Endothelial cell of umbilical vein (primary cell): ENCODE measurements at regions not wholly inside any gene's neighbourhood (a gene's known extent, or its start where the extent isn't known, plus 50 kb on each side); places are given as distances from the start of the nearest gene placed in this dataset.

Experiments used
- BruUV-seq: library from RNA; stranded (reverse); fragments of 400-500 nt; replicated peaks from 2 replicates; lab custom pipeline; 2021; lab: Mats Ljungman, UMichigan
- CTCF ChIA-PET: fragments of 300-600, 350-600 bp; sonication (Branson Sonifier 250); formaldehyde crosslinking; loops from one replicate; lab custom pipeline; 2021; ENCODE audit warnings: antibody characterized with exemption, inconsistent platforms; lab: Charles Lee
- POLR2A ChIA-PET: fragments of 300-600, 350-600 bp; sonication (Branson Sonifier 250); formaldehyde crosslinking; loops from one replicate; lab custom pipeline; 2021; ENCODE audit warnings: antibody characterized with exemption, inconsistent platforms; lab: Charles Lee
- DNase-seq: peaks from one replicate; pipeline ENCODE4 v3.0.0-alpha.2; 2011; ENCODE audit warnings: low read depth, low spot score
- FAIRE-seq: peaks from 2 replicates; lab custom pipeline; 2011; peaks lifted over from hg19 to GRCh38; lab: Jason Lieb, UNC
- H2AFZ ChIP-seq: 2 replicates; pipeline ENCODE4 v1.6.0; 2012; ENCODE audit warnings: low read depth, low read length, control low read depth, inconsistent platforms
- H3K27ac ChIP-seq: 2 replicates; pipeline ENCODE4 v1.5.1; 2011; ENCODE audit warnings: low read depth, mild to moderate bottlenecking, control low read depth, low read length, moderate library complexity; ENCODE audit not compliant: insufficient read depth
- H3K27me3 ChIP-seq, 2 experiments: 2 replicates each; pipeline versions ENCODE4 v1.6.0 to v1.6.1; 2011; ENCODE audit warnings: low read length in 2 of 2, mixed read lengths in 1 of 2; ENCODE audit not compliant: control insufficient read depth in 2 of 2, insufficient read depth in 2 of 2
- H3K36me3 ChIP-seq, 2 experiments: 2 replicates in 1 of 2; 3 replicates in 1 of 2; pipeline ENCODE4 v1.5.1; 2011; ENCODE audit warnings: low read length in 2 of 2, mild to moderate bottlenecking in 1 of 2, moderate library complexity in 1 of 2; ENCODE audit not compliant: control insufficient read depth in 2 of 2, insufficient read depth in 2 of 2; ENCODE audit errors: extremely low read depth in 1 of 2
- H3K4me1 ChIP-seq: 3 replicates; pipeline ENCODE4 v1.5.1; 2011; ENCODE audit warnings: mild to moderate bottlenecking, low read length; ENCODE audit not compliant: control insufficient read depth, insufficient read depth; ENCODE audit errors: extremely low read depth
- H3K4me2 ChIP-seq: 2 replicates; pipeline ENCODE4 v1.6.1; 2011; ENCODE audit warnings: low read length, control low read depth, mixed read lengths; ENCODE audit not compliant: insufficient read depth
- H3K4me3 ChIP-seq, 3 experiments: fragments of 200-600 bp in 1 of 3; sonication (generic), shearing (Covaris generic) in 1 of 3; replicated peaks in 1 of 3; 2 replicates each; pipeline ENCODE4 v1.5.1; 2011 to 2016; ENCODE audit warnings: control low read depth in 3 of 3, low read length in 3 of 3, mild to moderate bottlenecking in 2 of 3, inconsistent platforms in 1 of 3, low read depth in 1 of 3, moderate library complexity in 1 of 3; ENCODE audit not compliant: insufficient read depth in 1 of 3
- H3K79me2 ChIP-seq: 2 replicates; pipeline ENCODE4 v1.6.0; 2012; ENCODE audit warnings: low read length, inconsistent platforms; ENCODE audit not compliant: control insufficient read depth, insufficient read depth
- H3K9ac ChIP-seq: replicated peaks from 2 replicates; pipeline ENCODE3; 2011; ENCODE audit warnings: low read length, control low read depth; ENCODE audit not compliant: insufficient read depth; ENCODE audit errors: extremely low read depth
- H3K9me1 ChIP-seq: replicated peaks from 3 replicates; pipeline ENCODE4 v1.6.0; 2011; ENCODE audit warnings: mild to moderate bottlenecking, low read length; ENCODE audit not compliant: control insufficient read depth, insufficient read depth; ENCODE audit errors: extremely low read depth
- H3K9me3 ChIP-seq: replicated peaks from 2 replicates; pipeline ENCODE4 v1.5.1; 2012; ENCODE audit warnings: low read length, inconsistent platforms; ENCODE audit not compliant: control insufficient read depth, insufficient read depth
- H4K20me1 ChIP-seq: replicated peaks from 2 replicates; pipeline ENCODE3; 2011; ENCODE audit warnings: mild to moderate bottlenecking, low read length; ENCODE audit not compliant: control insufficient read depth, insufficient read depth; ENCODE audit errors: extremely low read depth
- CTCF ChIP-seq, 2 donors: IDR thresholded peaks; 1 replicate in 1 of 2; 2 replicates in 1 of 2; pipeline ENCODE4 v1.5.1; 2011; ENCODE audit warnings: low read length in 2 of 2, mild to moderate bottlenecking in 2 of 2, moderate library complexity in 2 of 2, control low read depth in 1 of 2, inconsistent platforms in 1 of 2, low read depth in 1 of 2; ENCODE audit not compliant: insufficient read depth in 1 of 2; ENCODE audit errors: extremely low read depth in 1 of 2
- EZH2 ChIP-seq: IDR thresholded peaks from 2 replicates; pipeline ENCODE4 v1.6.1; 2012; ENCODE audit warnings: borderline replicate concordance, low read depth, mild to moderate bottlenecking, moderate library complexity, low read length, inconsistent platforms; ENCODE audit not compliant: severe bottlenecking
- FOS ChIP-seq: IDR thresholded peaks from 2 replicates; pipeline ENCODE4 v1.6.1; 2011; ENCODE audit warnings: mild to moderate bottlenecking, low read length, moderate library complexity, borderline replicate concordance; ENCODE audit not compliant: insufficient read depth
- GATA2 ChIP-seq: IDR thresholded peaks from 2 replicates; pipeline ENCODE4 v1.7.0; 2011; ENCODE audit warnings: low read depth, mild to moderate bottlenecking, moderate library complexity, mixed read lengths, low read length; ENCODE audit not compliant: insufficient read length, insufficient read depth
- JUN ChIP-seq: IDR thresholded peaks from 2 replicates; pipeline ENCODE4 v1.6.1; 2011; ENCODE audit warnings: borderline replicate concordance, low read depth; ENCODE audit not compliant: insufficient read length, insufficient read depth
- MYC ChIP-seq: IDR thresholded peaks from one replicate; pipeline ENCODE4 v1.6.1; 2011; ENCODE audit warnings: mild to moderate bottlenecking, low read depth, low read length
- POLR2A ChIP-seq: IDR thresholded peaks from 2 replicates; pipeline ENCODE4 v1.6.1; 2012; ENCODE audit warnings: low read depth, mild to moderate bottlenecking, control low read depth, low read length
- POLR2AphosphoS5 ChIP-seq: IDR thresholded peaks from 2 replicates; pipeline ENCODE4 v1.6.1; 2012; ENCODE audit warnings: low read depth, mild to moderate bottlenecking, control low read depth, low read length, moderate library complexity; ENCODE audit not compliant: insufficient read depth
- dilution Hi-C: fragments of 300-500 bp; cut with MboI; formaldehyde crosslinking; loops from one replicate; pipeline ENCODE4 v1.15.0; 2019; ENCODE audit warnings: low sequenced_read_pairs; ENCODE audit not compliant: extremely low pct_ligation_motif_present
- intact Hi-C: fragments of 100-400 bp; cut with micrococcal nuclease; formaldehyde crosslinking; loops from one replicate; pipeline ENCODE4 v1.10.0; 2022
- TF ChIP-seq, protein P1 (sequence below): IDR thresholded peaks from 2 replicates; pipeline ENCODE4 v1.6.1; 2011; ENCODE audit not compliant: insufficient read depth, insufficient read length

DNA sequence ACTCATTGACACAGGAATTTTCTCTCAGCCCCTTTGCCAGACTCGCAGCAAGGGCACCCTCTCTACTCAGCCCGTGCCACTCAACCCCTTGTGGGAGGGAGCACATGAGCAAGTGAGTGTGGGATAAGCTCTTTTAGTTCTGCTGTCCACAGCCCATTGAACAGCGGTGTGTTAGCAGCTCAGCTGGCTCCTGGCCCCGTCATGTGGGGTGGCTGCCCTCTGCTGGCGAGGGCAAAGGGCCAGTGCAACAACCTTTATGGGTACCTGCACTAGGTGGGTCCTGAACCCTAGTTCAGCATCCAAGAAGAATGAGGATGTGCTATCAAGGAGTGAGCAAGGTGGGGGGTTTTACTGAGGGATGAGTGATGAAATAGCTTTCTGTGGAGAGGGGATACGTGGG is 85.0 kb upstream of the ZNF81 start:
- Histone ChIP-seq H3K4me1 (no peaks in the 10 kb centered on the region), H3K79me2 (no peaks in the 10 kb centered on the region), H3K27ac (no peak overlapping the region), H3K4me2 (no peak overlapping the region), H3K4me3 (no peak overlapping the region), H3K27me3 (no peaks in the 10 kb centered on the region), H3K9ac (no peak overlapping the region), H3K36me3 (no peaks in the 10 kb centered on the region), H2AFZ (no peak overlapping the region), H4K20me1 (no peaks in the 10 kb centered on the region), H3K9me3 (no peaks in the 10 kb centered on the region), H3K9me1 (no peaks in the 10 kb centered on the region)
- intact Hi-C loops = no loop called here
- POLR2A ChIA-PET = no interaction called here
- no TSS peak for BruUV-seq
- DNase-seq = no peak
- FAIRE-seq = no peak
- CTCF ChIA-PET = no interaction called here
- dilution Hi-C loops = no loop called here
- TF ChIP-seq JUN = no peak
- no peak for TF ChIP-seq POLR2A
- TF ChIP-seq CTCF (IDR thresholded peaks at IDR 0.05; ENCODE audit: extremely low read depth in 1 of 2, insufficient read depth in 1 of 2, low read depth in 1 of 2, low read length in 2 of 2) = no peak
- TF ChIP-seq GATA2 = no peak
- no peak for TF ChIP-seq FOS
- no peak for TF ChIP-seq EZH2
- TF ChIP-seq MYC = no peak
- TF ChIP-seq, protein P1, sequence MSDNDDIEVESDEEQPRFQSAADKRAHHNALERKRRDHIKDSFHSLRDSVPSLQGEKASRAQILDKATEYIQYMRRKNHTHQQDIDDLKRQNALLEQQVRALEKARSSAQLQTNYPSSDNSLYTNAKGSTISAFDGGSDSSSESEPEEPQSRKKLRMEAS = no peak
- no peak for TF ChIP-seq POLR2AphosphoS5
